HG03196 (cell line): ENCODE measurements at regions not wholly inside any gene's neighbourhood (a gene's known extent, or its start where the extent isn't known, plus 50 kb on each side); places are given as distances from the start of the nearest gene placed in this dataset.
A peak's percentile ranks its signal among the peaks of the same experiment; 100 is the strongest.

Experiments
- ATAC-seq: cut with Tn5 transposase; IDR thresholded peaks from one replicate; pipeline ENCODE4 v1.9.1; 2021; ENCODE audit not compliant: unreplicated experiment

- no peak for ATAC-seq
Observed at GRCh38 chr6:91761621-91762020, 1174.7 kb upstream of the MAP3K7 start.

- ATAC-seq: no peak
Observed at GRCh38 chr6:91754691-91755090, 1167.8 kb upstream of the MAP3K7 start.

GRCh38 chr6:91751526-91751925 is 1164.7 kb upstream of the MAP3K7 start:
- ATAC-seq: no peak

- no peak for ATAC-seq
Observed at GRCh38 chr6:91744566-91744965, 1157.7 kb upstream of the MAP3K7 start.

GRCh38 chr6:91743756-91744155 is 1156.9 kb upstream of the MAP3K7 start:
- no peak for ATAC-seq

GRCh38 chr6:91731939-91732338 is 1145.1 kb upstream of the MAP3K7 start:
- ATAC-seq: no peak

- no peak for ATAC-seq
Observed at GRCh38 chr6:91730710-91731109, 1143.8 kb upstream of the MAP3K7 start.

- no peak for ATAC-seq
Observed at GRCh38 chr6:91720324-91720723, 1133.5 kb upstream of the MAP3K7 start.

- peak; percentile 79 for ATAC-seq
Observed at GRCh38 chr6:91719414-91719813, 1132.5 kb upstream of the MAP3K7 start.

GRCh38 chr6:91718198-91718597 is 1131.3 kb upstream of the MAP3K7 start:
- peak; percentile 46 for ATAC-seq

- no peak for ATAC-seq
Observed at GRCh38 chr6:91717094-91717493, 1130.2 kb upstream of the MAP3K7 start.

GRCh38 chr6:91716361-91716760 is 1129.5 kb upstream of the MAP3K7 start:
- no peak for ATAC-seq

- ATAC-seq: no peak
Observed at GRCh38 chr6:91715171-91715805, 1128.4 kb upstream of the MAP3K7 start.

GRCh38 chr6:91713911-91714310 is 1127.0 kb upstream of the MAP3K7 start:
- ATAC-seq: no peak

GRCh38 chr6:91711518-91711917 is 1124.6 kb upstream of the MAP3K7 start:
- no peak for ATAC-seq

GRCh38 chr6:91710342-91710741 is 1123.5 kb upstream of the MAP3K7 start:
- no peak for ATAC-seq

GRCh38 chr6:91708534-91708933 is 1121.7 kb upstream of the MAP3K7 start:
- no peak for ATAC-seq

- ATAC-seq: no peak
Observed at GRCh38 chr6:91705646-91706045, 1118.8 kb upstream of the MAP3K7 start.

GRCh38 chr6:91704531-91704930 is 1117.7 kb upstream of the MAP3K7 start:
- ATAC-seq: no peak

GRCh38 chr6:91697010-91697695 is 1110.3 kb upstream of the MAP3K7 start:
- ATAC-seq: no peak

GRCh38 chr6:91695221-91695620 is 1108.3 kb upstream of the MAP3K7 start:
- ATAC-seq: no peak

- ATAC-seq: no peak
Observed at GRCh38 chr6:91694016-91694654, 1107.3 kb upstream of the MAP3K7 start.
